Mesothelial cell of epicardium (in vitro differentiated cells): ENCODE measurements at regions not wholly inside any gene's neighbourhood (a gene's known extent, or its start where the extent isn't known, plus 50 kb on each side); places are given as distances from the start of the nearest gene placed in this dataset.

Experiments
- DNase-seq, 2 experiments: peaks; one replicate each; pipeline ENCODE4 v3.0.0; 2021; ENCODE audit warnings: low spot score in 2 of 2; ENCODE audit not compliant: unreplicated experiment in 2 of 2
- H3K27ac Mint-ChIP-seq: 2 replicates; pipeline ENCODE4 v1.8.0; 2021; ENCODE audit warnings: mixed read lengths
- H3K27me3 Mint-ChIP-seq: 2 replicates; pipeline ENCODE4 v1.8.0; 2021; ENCODE audit warnings: low read depth, mixed read lengths
- H3K36me3 Mint-ChIP-seq: 2 replicates; pipeline ENCODE4 v1.8.0; 2021; ENCODE audit warnings: mixed read lengths
- H3K4me1 Mint-ChIP-seq: 2 replicates; pipeline ENCODE4 v1.8.0; 2021; ENCODE audit warnings: mixed read lengths
- H3K4me3 Mint-ChIP-seq: 2 replicates; pipeline ENCODE4 v1.8.0; 2021; ENCODE audit warnings: mild to moderate bottlenecking, moderate library complexity, mixed read lengths
- H3K9me3 Mint-ChIP-seq: 2 replicates; pipeline ENCODE4 v1.8.0; 2021; ENCODE audit warnings: mixed read lengths
- CTCF ChIP-seq: fragments of 200-600 bp; sonication (generic); IDR thresholded peaks from one replicate; pipeline ENCODE4 v1.5.0; 2021; ENCODE audit warnings: antibody characterized with exemption; ENCODE audit not compliant: unreplicated experiment

DNA sequence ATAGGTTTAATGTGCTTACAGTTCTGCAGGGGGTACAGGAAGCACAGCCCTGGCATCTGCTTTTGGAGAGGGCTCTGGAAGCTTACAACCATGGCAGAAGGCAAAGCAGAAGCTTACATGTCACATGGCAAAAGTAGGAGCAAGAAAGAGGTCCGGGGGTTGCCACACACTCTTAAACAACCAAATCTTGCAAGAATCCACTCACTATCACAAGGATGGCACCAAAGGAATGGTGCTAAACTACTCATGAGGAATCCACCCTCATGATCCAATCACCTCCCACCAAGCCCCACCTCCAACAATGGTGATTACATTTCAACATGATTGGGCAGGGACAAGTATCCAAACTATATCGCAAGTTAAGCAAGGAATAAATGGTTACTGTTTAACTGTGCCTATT, 255.8 kb upstream of the AVPR1A start:
- Mint-ChIP-seq H3K27me3 (peaks cover 1% of the 10 kb centered on the region), H3K9me3 (peaks cover 11% of the 10 kb centered on the region), H3K36me3 (no peaks in the 10 kb centered on the region), H3K27ac (no peak overlapping the region), H3K4me1 (peaks cover 16% of the 10 kb centered on the region), H3K4me3 (no peak overlapping the region)
- DNase-seq, result no peak
- no peak for TF ChIP-seq CTCF

DNA sequence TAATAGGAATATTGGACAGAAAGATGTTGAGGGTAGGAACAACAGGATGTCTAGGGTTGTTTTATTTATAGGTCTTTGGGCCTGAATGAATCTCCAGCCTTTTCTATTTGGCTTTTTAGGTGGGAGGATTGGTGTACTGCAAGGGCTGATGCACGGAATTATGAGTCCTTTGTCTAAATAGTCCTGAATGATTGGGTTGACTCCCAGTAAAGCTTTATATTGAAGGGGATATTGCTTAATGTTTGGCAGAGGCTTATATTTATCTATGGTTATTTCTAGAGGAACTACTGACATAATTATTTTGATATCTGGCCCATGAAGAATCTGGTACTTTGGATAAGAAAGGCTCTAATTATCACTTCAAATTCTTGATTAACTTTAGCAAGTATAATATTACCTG, 253.6 kb upstream of the AVPR1A start:
- Mint-ChIP-seq H3K27me3 (peaks cover 1% of the 10 kb centered on the region), H3K9me3 (peaks cover 11% of the 10 kb centered on the region), H3K4me3 (no peak overlapping the region), H3K27ac (no peak overlapping the region), H3K4me1 (peaks cover 23% of the 10 kb centered on the region), H3K36me3 (no peaks in the 10 kb centered on the region)
- no peak for TF ChIP-seq CTCF
- no peak for DNase-seq

- Mint-ChIP-seq H3K9me3 (peaks cover 17% of the 10 kb centered on the region), H3K36me3 (peaks cover 4% of the 10 kb centered on the region), H3K27ac (no peak overlapping the region), H3K27me3 (peaks cover 1% of the 10 kb centered on the region), H3K4me3 (no peak overlapping the region), H3K4me1 (peaks cover 18% of the 10 kb centered on the region)
- TF ChIP-seq CTCF, result no peak
- DNase-seq, result no peak
Observed at GRCh38 chr12:63403256-63403655, 252.3 kb upstream of the AVPR1A start.

DNA sequence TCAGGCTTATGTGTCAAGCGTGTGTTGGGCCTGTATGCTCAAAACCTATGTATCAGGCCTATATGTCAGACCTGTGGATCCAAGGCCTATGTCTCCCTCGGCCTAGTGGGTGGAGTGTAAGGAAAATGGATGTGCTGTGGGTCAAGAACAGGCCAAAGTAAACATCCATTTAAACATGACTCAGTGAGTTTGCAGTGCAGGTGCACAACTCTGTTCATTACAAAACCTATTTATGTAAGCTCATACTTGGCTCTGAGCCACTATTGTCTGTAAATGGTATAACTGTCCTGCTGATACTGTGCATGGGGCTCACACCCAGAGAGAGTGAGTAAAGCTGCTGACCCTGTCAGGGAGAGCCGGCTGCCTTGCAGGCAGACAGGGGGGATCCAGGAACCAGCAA, 249.7 kb upstream of the AVPR1A start:
- H3K4me1 Mint-ChIP-seq, result peaks cover 18% of the 10 kb centered on the region
- H3K27me3 Mint-ChIP-seq, result peaks cover 1% of the 10 kb centered on the region
- no peak overlapping the region for H3K4me3 Mint-ChIP-seq
- H3K9me3 Mint-ChIP-seq, result peaks cover 6% of the 10 kb centered on the region
- peaks cover 4% of the 10 kb centered on the region for H3K36me3 Mint-ChIP-seq
- no peak for DNase-seq
- H3K27ac Mint-ChIP-seq, result peak overlapping the region; percentile 32
- no peak for TF ChIP-seq CTCF

DNA sequence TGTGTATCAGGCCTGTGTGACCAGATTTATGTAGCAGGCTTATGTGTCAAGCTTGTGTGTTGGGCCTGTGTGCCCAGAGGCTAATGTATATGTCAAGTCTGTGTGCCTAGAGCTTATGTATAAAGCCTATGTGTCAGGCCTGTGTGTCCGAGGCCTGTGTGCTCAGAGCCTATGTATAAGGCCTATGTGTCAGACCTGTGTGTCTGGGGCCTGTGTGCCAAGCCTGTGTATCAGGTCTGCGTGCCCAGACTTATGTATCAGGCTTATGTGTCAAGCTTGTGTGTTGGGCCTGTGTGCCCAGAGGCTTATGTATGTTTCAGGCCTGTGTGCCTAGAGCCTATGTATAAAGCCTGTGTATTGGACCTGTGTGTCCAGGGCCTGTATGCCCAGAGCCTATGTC, 249.3 kb upstream of the AVPR1A start:
- Mint-ChIP-seq H3K4me3 (no peak overlapping the region), H3K9me3 (peaks cover 6% of the 10 kb centered on the region), H3K27me3 (no peaks in the 10 kb centered on the region), H3K4me1 (peaks cover 18% of the 10 kb centered on the region), H3K36me3 (peaks cover 4% of the 10 kb centered on the region), H3K27ac (no peak overlapping the region)
- no peak for TF ChIP-seq CTCF
- DNase-seq, result no peak

GRCh38 chr12:63397807-63398206, 246.8 kb upstream of the AVPR1A start:
- peaks cover 6% of the 10 kb centered on the region for H3K9me3 Mint-ChIP-seq
- no peaks in the 10 kb centered on the region for H3K27me3 Mint-ChIP-seq
- H3K36me3 Mint-ChIP-seq, result peaks cover 4% of the 10 kb centered on the region
- H3K27ac Mint-ChIP-seq, result no peak overlapping the region
- no peak overlapping the region for H3K4me3 Mint-ChIP-seq
- no peak for TF ChIP-seq CTCF
- H3K4me1 Mint-ChIP-seq, result peaks cover 10% of the 10 kb centered on the region
- DNase-seq, result no peak
